ENCODE measurements at regions not wholly inside any gene's neighbourhood (a gene's known extent, or its start where the extent isn't known, plus 50 kb on each side); places are given as distances from the start of the nearest gene placed in this dataset.

DNA sequence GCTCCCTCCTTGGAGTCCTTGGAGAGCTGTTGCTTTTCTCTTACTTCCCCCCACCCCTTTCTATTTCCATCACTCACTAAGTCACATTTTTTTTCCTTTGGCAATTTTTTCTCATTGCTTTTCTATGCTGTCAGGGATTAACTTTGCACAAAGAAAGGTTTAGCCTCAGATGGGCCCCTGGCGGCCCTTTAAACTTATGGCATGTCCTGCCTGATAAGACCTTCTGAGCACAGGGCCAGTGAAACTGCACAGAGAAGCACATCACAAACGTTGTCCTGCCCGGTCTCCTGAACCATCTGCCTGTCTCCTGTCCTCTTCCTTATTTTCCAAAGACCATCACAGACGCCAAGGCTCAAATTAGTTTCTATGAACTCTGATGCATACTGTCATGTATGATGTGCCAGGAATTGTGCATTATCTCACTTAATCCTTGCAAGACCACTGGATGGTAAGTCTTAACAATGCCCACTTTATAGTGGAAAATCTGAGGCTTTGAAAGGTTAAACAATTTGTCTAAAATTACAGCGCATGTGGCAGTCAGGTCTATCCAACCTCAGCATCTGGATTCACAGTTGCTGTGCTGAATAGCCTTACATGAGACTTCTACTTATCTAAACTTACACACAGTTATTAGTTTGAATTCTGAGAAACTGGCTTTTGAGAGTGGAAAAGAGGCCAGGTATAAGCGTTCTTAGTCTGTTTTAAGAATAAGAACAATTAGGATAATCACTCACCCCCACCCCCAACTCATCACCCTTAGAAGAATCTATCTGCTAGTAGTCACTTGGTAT is 648.1 kb downstream of the NTRK3 start:
- Histone ChIP-seq H3K14ac (ENCODE audit: insufficient read length) (no peak overlapping the region), H3K4ac (replicated peaks; ENCODE audit: insufficient read length, low read depth, low read length) (no peak overlapping the region), H3K23ac (ENCODE audit: insufficient read length) (no peak overlapping the region), H2AK5ac (ENCODE audit: low read depth, low read length) (no peak overlapping the region), H2BK5ac (ENCODE audit: low read depth, low read length) (no peak overlapping the region), H3K4me2 (ENCODE audit: insufficient read depth in 1 of 2, low read depth in 2 of 2, low read length in 2 of 2) (no peak overlapping the region), H3K79me1 (ENCODE audit: low read depth, low read length) (no peaks in the 10 kb centered on the region), H3K27me3 (replicated peaks in 1 of 4; ENCODE audit: control insufficient read depth in 3 of 4, extremely low read depth in 1 of 4, insufficient read depth in 3 of 4, low read length in 3 of 4) (no peaks in the 10 kb centered on the region), H3K4me1 (replicated peaks in 1 of 4; ENCODE audit: control insufficient read depth in 3 of 4, insufficient read depth in 4 of 4, low read length in 3 of 4) (no peaks in the 10 kb centered on the region), H3K27ac (ENCODE audit: low read depth, low read length) (no peak overlapping the region), H2BK12ac (ENCODE audit: low read depth, low read length) (no peak overlapping the region), H4K91ac (replicated peaks; ENCODE audit: insufficient read length, low read length) (no peak overlapping the region), H3K9me3 (ENCODE audit: insufficient read depth in 2 of 2, low read depth in 1 of 2, low read length in 1 of 2) (no peaks in the 10 kb centered on the region), H3K23me2 (ENCODE audit: low read depth, low read length) (no peaks in the 10 kb centered on the region), H3K36me3 (ENCODE audit: control insufficient read depth in 2 of 4, insufficient read depth in 4 of 4, low read length in 3 of 4) (no peaks in the 10 kb centered on the region), H3K18ac (ENCODE audit: extremely low read depth, low read length) (no peak overlapping the region), H2BK15ac (ENCODE audit: low read length) (no peak overlapping the region), H3K56ac (replicated peaks; ENCODE audit: insufficient read length, low read depth, low read length) (no peak overlapping the region), H2AFZ (ENCODE audit: low read length) (no peak overlapping the region), H2BK120ac (replicated peaks; ENCODE audit: low read depth, low read length) (no peak overlapping the region), H4K8ac (ENCODE audit: extremely low read depth, insufficient read depth, low read length) (no peak overlapping the region), H3K9ac (replicated peaks in 1 of 4; ENCODE audit: extremely low read depth in 1 of 4, low read depth in 3 of 4, low read length in 3 of 4) (no peak overlapping the region), H3K79me2 (ENCODE audit: control insufficient read depth in 1 of 2, insufficient read depth in 2 of 2, low read length in 2 of 2) (no peaks in the 10 kb centered on the region), H3K4me3 (ENCODE audit: extremely low read depth in 1 of 4, insufficient read depth in 2 of 4, low read depth in 3 of 4, low read length in 4 of 4) (no peak overlapping the region), H4K20me1 (replicated peaks in 1 of 2; ENCODE audit: control insufficient read depth in 1 of 2, insufficient read depth in 2 of 2, low read length in 2 of 2) (no peaks in the 10 kb centered on the region), H2BK20ac (ENCODE audit: low read length) (no peak overlapping the region), H4K5ac (ENCODE audit: insufficient read length, low read depth, low read length) (no peak overlapping the region)
- POLR2A ChIA-PET (ENCODE audit: partially characterized antibody): no interaction called here
- 88% methylated on average over 6 of the region's 6 CpGs; no CpG with 5 or more reads in 1 of the 2 experiments for WGBS, 2 experiments (ENCODE audit: extremely low coverage in 1 of 2, insufficient coverage in 1 of 2, insufficient read length in 1 of 2, insufficient replicate concordance in 2 of 2, low coverage in 1 of 2, low lambda C conversion rate in 2 of 2, missing lambda C conversion rate in 1 of 2)
- FAIRE-seq (no peak), DNase-seq (ENCODE audit: low read depth in 1 of 2, low spot score in 2 of 2) (no peak)
- CTCF ChIA-PET (ENCODE audit: partially characterized antibody): interaction anchor here (1.4 kb wide), 1 partner anchor 632 kb away, joined by 3 read pairs; no protein-coding TSS in a partner anchor
